Osteocyte (in vitro differentiated cells): ENCODE measurements at regions not wholly inside any gene's neighbourhood (a gene's known extent, or its start where the extent isn't known, plus 50 kb on each side); places are given as distances from the start of the nearest gene placed in this dataset.

Source experiments
- DNase-seq: peaks from one replicate; pipeline ENCODE4 v3.0.0; 2021; ENCODE audit warnings: mixed read lengths; ENCODE audit not compliant: unreplicated experiment; ENCODE audit errors: extremely low spot score
- H3K27ac Mint-ChIP-seq: one replicate; pipeline ENCODE4 v1.8.0; 2021; ENCODE audit warnings: mild to moderate bottlenecking, mixed read lengths; ENCODE audit not compliant: unreplicated experiment
- H3K27me3 Mint-ChIP-seq: one replicate; pipeline ENCODE4 v1.8.0; 2021; ENCODE audit warnings: mixed read lengths; ENCODE audit not compliant: unreplicated experiment
- H3K36me3 Mint-ChIP-seq: one replicate; pipeline ENCODE4 v1.8.0; 2021; ENCODE audit warnings: mixed read lengths; ENCODE audit not compliant: unreplicated experiment
- H3K4me1 Mint-ChIP-seq: one replicate; pipeline ENCODE4 v1.8.0; 2021; ENCODE audit warnings: mixed read lengths; ENCODE audit not compliant: unreplicated experiment
- H3K4me3 Mint-ChIP-seq: one replicate; pipeline ENCODE4 v1.8.0; 2021; ENCODE audit warnings: mild to moderate bottlenecking, moderate library complexity, mixed read lengths; ENCODE audit not compliant: unreplicated experiment
- H3K9me3 Mint-ChIP-seq: one replicate; pipeline ENCODE4 v1.8.0; 2021; ENCODE audit warnings: mixed read lengths; ENCODE audit not compliant: unreplicated experiment
- TF ChIP-seq, protein P1 (sequence below): fragments of 200-600 bp; sonication (generic); IDR thresholded peaks from 2 replicates; pipeline ENCODE4 v1.5.0; 2021; ENCODE audit warnings: antibody characterized with exemption, mild to moderate bottlenecking, moderate library complexity

DNA sequence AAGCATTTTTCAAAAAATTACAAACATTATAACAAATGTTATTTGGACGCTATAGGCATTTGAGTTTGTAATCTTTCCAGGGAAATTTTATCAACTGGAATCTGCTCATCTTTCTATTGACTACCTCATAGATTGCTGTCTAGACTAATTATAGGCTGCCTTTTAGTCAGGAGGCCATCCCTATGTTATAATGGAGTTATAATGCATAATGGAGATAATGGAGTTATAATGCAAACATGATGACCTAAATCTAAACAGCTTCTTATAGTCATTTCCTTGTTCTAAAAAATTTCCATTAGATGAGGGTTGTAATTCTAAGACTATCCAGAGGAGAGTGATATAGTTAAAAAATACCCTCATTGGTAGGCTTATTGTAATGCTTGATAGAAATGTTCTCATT, 226.4 kb downstream of the SI start:
- H3K27ac Mint-ChIP-seq, result no peak overlapping the region
- no peak for DNase-seq
- H3K27me3 Mint-ChIP-seq, result no peaks in the 10 kb centered on the region
- no peaks in the 10 kb centered on the region for H3K36me3 Mint-ChIP-seq
- no peaks in the 10 kb centered on the region for H3K9me3 Mint-ChIP-seq
- no peak overlapping the region for H3K4me3 Mint-ChIP-seq
- TF ChIP-seq, protein P1, sequence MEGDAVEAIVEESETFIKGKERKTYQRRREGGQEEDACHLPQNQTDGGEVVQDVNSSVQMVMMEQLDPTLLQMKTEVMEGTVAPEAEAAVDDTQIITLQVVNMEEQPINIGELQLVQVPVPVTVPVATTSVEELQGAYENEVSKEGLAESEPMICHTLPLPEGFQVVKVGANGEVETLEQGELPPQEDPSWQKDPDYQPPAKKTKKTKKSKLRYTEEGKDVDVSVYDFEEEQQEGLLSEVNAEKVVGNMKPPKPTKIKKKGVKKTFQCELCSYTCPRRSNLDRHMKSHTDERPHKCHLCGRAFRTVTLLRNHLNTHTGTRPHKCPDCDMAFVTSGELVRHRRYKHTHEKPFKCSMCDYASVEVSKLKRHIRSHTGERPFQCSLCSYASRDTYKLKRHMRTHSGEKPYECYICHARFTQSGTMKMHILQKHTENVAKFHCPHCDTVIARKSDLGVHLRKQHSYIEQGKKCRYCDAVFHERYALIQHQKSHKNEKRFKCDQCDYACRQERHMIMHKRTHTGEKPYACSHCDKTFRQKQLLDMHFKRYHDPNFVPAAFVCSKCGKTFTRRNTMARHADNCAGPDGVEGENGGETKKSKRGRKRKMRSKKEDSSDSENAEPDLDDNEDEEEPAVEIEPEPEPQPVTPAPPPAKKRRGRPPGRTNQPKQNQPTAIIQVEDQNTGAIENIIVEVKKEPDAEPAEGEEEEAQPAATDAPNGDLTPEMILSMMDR, result no peak
- H3K4me1 Mint-ChIP-seq, result no peaks in the 10 kb centered on the region

DNA sequence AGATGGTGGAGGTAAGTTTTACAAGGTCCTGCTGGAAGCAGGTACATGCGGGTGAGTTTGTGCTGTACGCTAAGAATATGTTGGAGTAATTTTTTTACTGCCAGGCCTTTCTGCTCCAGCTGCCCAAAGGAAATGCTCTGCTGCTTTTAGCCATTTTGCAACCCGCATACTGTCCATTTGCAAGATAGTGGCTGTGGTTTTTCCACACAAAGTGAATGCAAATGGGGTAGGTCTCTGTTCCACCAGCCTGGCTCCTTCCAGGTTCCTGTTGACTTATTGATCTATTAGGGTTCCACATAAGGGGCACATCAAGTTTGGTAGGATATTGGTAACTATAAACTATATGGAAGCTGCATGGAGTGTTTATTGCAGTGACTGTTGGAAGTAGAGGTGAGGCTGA, 227.1 kb downstream of the SI start:
- H3K9me3 Mint-ChIP-seq, result no peaks in the 10 kb centered on the region
- no peak for DNase-seq
- H3K4me3 Mint-ChIP-seq, result no peak overlapping the region
- no peak overlapping the region for H3K27ac Mint-ChIP-seq
- H3K4me1 Mint-ChIP-seq, result no peaks in the 10 kb centered on the region
- H3K36me3 Mint-ChIP-seq, result no peaks in the 10 kb centered on the region
- TF ChIP-seq, protein P1, result no peak
- H3K27me3 Mint-ChIP-seq, result no peaks in the 10 kb centered on the region

DNA sequence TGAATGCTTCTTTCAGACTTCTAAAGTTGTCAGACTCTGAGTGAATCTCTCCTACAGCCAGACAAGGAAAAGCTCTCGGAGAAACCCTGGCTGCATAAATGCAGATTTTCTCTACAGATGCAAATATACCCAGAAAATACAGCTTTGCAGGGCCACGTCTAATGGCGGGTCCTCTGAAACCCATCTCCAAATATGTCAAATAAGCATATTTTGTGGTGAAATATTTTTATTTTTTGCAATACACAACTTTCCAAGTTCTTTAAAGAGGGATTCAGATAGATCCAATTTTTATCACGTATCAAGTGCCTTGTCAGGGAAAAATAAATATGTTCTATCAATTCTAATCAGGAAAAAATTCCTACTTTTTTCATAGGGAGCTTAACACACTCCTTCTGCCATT, 229.4 kb downstream of the SI start:
- DNase-seq, result no peak
- TF ChIP-seq, protein P1, result no peak
- Mint-ChIP-seq H3K27ac (no peak overlapping the region), H3K9me3 (no peaks in the 10 kb centered on the region), H3K27me3 (peaks cover 6% of the 10 kb centered on the region), H3K4me3 (no peak overlapping the region), H3K4me1 (no peaks in the 10 kb centered on the region), H3K36me3 (no peaks in the 10 kb centered on the region)

DNA sequence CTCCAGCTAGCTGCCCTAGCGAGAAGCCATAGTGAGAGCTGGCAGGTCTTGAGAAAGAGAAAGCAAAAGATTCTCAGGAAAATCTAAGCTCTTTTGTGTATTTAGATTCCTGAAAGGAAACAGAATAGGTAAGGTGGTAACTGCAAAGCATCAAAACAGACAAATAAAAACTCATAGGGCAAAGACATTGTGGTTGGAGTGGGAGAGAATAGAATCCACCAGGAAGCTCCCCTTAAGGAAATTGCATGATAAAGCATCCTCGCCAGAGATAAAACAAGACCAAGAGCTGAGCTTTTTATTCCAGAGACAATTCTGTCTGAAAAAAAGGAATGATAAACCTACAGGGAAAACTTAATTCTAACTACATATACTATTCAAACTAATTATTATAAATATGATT, 232.6 kb downstream of the SI start:
- no peaks in the 10 kb centered on the region for H3K4me1 Mint-ChIP-seq
- H3K4me3 Mint-ChIP-seq, result no peak overlapping the region
- no peak for DNase-seq
- TF ChIP-seq, protein P1, result no peak
- H3K9me3 Mint-ChIP-seq, result peaks cover 3% of the 10 kb centered on the region
- peaks cover 8% of the 10 kb centered on the region for H3K27me3 Mint-ChIP-seq
- no peaks in the 10 kb centered on the region for H3K36me3 Mint-ChIP-seq
- no peak overlapping the region for H3K27ac Mint-ChIP-seq

DNA sequence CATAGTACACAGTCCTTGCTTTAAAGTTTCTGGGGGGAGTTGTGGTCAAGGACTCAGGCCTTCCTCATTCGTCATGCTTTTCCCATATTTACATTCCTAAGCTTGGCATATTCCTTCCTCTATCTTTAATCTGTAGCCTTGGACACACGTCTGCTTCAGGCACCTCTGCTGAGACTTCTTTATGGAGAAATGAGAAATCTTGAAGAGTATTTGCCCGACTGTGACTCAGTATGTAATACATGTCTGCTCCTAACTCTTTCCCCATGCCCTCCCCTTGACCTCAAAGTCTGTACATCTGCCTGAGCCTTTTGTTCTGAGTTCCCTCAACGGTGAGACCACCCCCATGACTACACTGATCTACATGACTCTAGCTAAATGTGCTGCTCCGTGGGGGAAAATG, 246.1 kb downstream of the SI start:
- TF ChIP-seq, protein P1, result no peak
- no peak overlapping the region for H3K4me3 Mint-ChIP-seq
- H3K36me3 Mint-ChIP-seq, result no peaks in the 10 kb centered on the region
- H3K27ac Mint-ChIP-seq, result no peak overlapping the region
- H3K9me3 Mint-ChIP-seq, result no peaks in the 10 kb centered on the region
- peaks cover 10% of the 10 kb centered on the region for H3K27me3 Mint-ChIP-seq
- DNase-seq, result no peak
- H3K4me1 Mint-ChIP-seq, result no peaks in the 10 kb centered on the region
